Jurkat, Clone E6-1 (cell line): ENCODE measurements at regions not wholly inside any gene's neighbourhood (a gene's known extent, or its start where the extent isn't known, plus 50 kb on each side); places are given as distances from the start of the nearest gene placed in this dataset.

Source experiments
- DNase-seq: peaks from one replicate; pipeline ENCODE4 v3.0.0-alpha.2; 2011; ENCODE audit warnings: low read depth, low spot score
- H3K4me3 ChIP-seq: 2 replicates; pipeline ENCODE4 v1.5.1; 2011; ENCODE audit warnings: mild to moderate bottlenecking, low read length, control low read depth, moderate library complexity

DNA sequence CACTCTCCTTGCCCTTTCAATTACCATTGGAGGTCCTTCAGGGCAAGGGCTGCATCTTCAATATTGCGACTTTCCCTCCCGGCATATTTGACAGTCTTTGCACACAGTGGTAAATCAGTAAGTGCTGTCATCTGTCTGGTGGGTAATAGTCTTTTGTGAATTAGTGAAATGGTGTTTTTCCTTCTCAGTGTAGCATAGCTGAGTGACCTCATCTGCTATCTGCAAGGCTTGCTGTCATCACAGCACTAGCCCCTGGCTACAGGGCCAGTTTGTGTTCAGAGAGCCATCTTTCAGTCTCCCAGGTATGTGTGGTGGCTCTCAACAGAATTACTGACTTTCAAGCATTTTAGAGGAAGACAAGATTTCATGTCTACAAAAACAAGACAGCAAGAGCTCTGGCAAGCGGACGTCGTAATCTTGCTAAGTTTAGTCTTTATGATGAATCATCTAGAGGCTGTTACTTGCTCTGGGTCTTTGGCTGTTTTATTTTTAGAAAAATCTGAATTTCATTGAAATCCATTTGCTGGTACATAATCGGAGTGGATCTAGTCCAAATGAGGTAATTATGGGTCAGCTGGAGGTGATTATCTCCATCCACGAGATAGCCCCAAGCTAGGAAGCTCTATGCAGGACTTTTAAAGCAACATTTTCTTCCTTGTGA is 528.9 kb downstream of the EPM2A start:
- H3K4me3 ChIP-seq, result no peak overlapping the region
- no peak for DNase-seq

DNA sequence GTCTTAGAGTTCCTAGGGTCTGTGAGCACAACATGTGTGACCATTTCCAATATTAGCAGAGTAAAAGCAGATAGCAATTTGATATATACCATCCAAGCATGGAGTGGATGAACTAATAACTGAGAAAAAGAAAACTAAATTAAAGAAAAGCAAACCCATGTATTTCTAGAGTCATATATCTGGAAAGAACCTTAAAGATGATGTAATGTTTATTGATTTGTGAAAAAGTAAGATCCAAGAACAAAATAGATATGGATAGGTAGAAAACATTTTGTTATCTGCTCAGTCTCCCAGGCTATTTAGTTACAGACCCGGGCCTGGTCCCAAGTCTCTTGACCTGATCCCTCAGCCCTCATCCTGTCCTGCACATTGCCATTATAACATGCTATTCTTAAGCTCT is 526.8 kb downstream of the EPM2A start:
- H3K4me3 ChIP-seq, result no peak overlapping the region
- DNase-seq, result no peak

GRCh38 chr6:145209272-145209671 is 526.0 kb downstream of the EPM2A start:
- H3K4me3 ChIP-seq, result no peak overlapping the region
- DNase-seq, result no peak

DNA sequence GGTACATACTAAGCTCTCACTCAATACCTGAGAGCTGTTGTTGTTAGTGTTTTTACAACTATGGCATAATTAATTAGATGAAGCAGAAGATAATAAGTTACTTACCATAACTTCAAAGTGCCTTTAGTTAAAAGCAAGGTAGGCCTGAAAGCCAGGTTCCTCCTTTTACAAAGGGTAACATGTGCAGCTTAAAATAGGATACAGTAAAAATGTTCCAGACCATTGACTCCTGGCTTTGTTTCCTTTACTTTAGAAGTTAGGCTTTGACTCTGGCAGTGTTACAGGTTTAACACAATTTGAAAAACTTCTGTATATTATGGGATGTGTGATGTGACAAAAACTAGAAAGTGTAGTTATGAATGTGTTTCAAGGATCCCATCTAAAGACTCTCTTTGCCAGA is 522.5 kb downstream of the EPM2A start:
- H3K4me3 ChIP-seq, result no peak overlapping the region
- no peak for DNase-seq

- DNase-seq, result no peak
- no peak overlapping the region for H3K4me3 ChIP-seq
Observed at GRCh38 chr6:145213614-145214013, 521.7 kb downstream of the EPM2A start.

DNA sequence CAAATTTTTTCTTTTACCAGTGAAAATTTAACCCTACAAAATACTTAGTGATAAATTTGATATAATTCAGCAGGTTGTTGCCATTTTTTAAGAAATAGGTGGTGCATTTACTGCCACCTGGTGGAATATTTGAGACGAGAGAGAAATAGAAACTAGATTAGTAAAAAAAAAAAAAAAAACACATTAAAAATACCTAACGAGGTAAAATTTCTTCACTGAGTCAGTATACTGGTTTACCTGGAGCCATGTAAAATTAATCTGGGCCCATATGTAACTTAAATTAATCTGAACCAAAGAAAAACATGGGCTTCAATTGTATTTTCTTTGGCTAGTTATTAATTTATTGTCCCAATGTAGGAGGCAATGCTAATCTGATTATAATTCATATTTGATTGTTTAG is 520.8 kb downstream of the EPM2A start:
- DNase-seq, result peak; percentile 22
- H3K4me3 ChIP-seq, result no peak overlapping the region

- no peak for DNase-seq
- H3K4me3 ChIP-seq, result no peak overlapping the region
Observed at GRCh38 chr6:145224450-145224849, 510.9 kb downstream of the EPM2A start.

- no peak for DNase-seq
- no peak overlapping the region for H3K4me3 ChIP-seq
Observed at GRCh38 chr6:145225500-145225899, 509.8 kb downstream of the EPM2A start.

DNA sequence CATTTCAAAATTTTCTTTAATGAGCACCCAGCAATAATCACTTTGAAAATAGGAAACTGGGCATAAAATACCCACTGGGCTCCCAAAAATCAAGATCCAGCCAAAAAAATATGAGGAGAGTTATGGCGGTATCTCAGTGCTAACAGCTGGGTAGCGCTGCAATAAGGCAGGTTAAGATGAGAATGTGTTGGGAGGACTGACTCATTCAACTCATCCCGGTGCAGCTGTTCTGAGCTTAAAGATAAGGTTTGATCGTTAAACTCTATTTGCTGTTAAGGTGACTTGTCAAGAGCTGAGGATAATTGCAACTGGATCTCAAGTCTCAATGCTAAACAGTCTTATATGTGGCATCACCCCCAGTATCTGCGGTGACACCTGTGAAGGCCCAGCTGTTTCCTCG is 507.7 kb downstream of the EPM2A start:
- H3K4me3 ChIP-seq, result no peak overlapping the region
- DNase-seq, result no peak

- no peak overlapping the region for H3K4me3 ChIP-seq
- no peak for DNase-seq
Observed at GRCh38 chr6:145228962-145229582, 506.2 kb downstream of the EPM2A start.

- no peak overlapping the region for H3K4me3 ChIP-seq
- no peak for DNase-seq
Observed at GRCh38 chr6:145233955-145234354, 501.4 kb downstream of the EPM2A start.

- H3K4me3 ChIP-seq, result no peak overlapping the region
- no peak for DNase-seq
Observed at GRCh38 chr6:145235207-145235606, 500.1 kb downstream of the EPM2A start.

GRCh38 chr6:145238787-145239186 is 496.5 kb downstream of the EPM2A start:
- H3K4me3 ChIP-seq, result no peak overlapping the region
- DNase-seq, result no peak

- H3K4me3 ChIP-seq, result no peak overlapping the region
- DNase-seq, result no peak
Observed at GRCh38 chr6:145241039-145241438, 494.3 kb downstream of the EPM2A start.

- no peak for DNase-seq
- no peak overlapping the region for H3K4me3 ChIP-seq
Observed at GRCh38 chr6:145241721-145242120, 493.6 kb downstream of the EPM2A start.

GRCh38 chr6:145244349-145245100 is 490.8 kb downstream of the EPM2A start:
- no peak overlapping the region for H3K4me3 ChIP-seq
- DNase-seq, result no peak

- DNase-seq, result no peak
Observed at GRCh38 chr6:145245119-145245518, 490.2 kb downstream of the EPM2A start.

DNA sequence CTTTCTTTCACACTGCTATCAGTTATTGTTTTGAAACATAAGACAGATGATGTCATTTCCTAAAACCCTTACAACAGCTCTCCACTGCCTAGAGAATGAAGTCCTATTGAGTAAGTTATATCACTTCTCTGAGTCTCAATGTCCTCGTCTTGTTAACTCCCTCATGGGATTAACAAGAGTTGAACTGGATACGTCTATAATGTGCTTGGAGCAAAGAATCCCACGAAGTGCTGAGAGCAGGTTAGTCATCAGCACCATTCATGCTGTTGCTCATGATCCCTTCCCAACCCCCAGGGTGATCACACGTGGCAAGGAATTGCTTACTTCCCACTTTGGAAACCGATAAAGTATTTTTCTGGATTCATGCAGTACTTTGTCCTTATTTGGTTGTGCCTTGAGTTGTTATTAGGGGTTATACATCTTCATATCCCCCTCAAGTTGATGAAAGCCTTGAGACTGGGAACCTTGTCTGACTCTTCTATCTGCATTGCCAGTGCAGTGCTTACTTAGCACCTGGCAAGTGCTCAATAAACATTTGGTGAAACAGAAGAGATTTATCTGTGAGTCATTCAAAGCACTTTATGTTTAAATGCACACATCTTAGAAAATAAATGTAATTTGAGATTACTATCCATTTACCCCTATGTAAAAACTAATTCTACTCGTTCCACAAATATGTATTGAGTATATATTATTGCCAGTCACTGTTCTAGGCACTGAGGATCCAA is 487.5 kb downstream of the EPM2A start:
- no peak for DNase-seq
- no peak overlapping the region for H3K4me3 ChIP-seq

More at GRCh38 chr6:145245119-145245518, 490.2 kb downstream of the EPM2A start:
- H3K4me3 ChIP-seq, result no peak overlapping the region

GRCh38 chr6:145250436-145250835 is 484.9 kb downstream of the EPM2A start:
- H3K4me3 ChIP-seq, result no peak overlapping the region

GRCh38 chr6:145252737-145253136 is 482.6 kb downstream of the EPM2A start:
- no peak for DNase-seq
- no peak overlapping the region for H3K4me3 ChIP-seq

More at GRCh38 chr6:145250436-145250835, 484.9 kb downstream of the EPM2A start:
- DNase-seq, result no peak
